Ascending aorta (tissue), 2 donors: ENCODE measurements at regions not wholly inside any gene's neighbourhood (a gene's known extent, or its start where the extent isn't known, plus 50 kb on each side); places are given as distances from the start of the nearest gene placed in this dataset.

Experiments
- DNase-seq, 2 donors: peaks; one replicate each; pipeline ENCODE4 v3.0.0-alpha.2; 2019; ENCODE audit warnings: low spot score in 2 of 2
- H3K27ac ChIP-seq, 2 donors: fragments of 200-600 bp; sonication (generic); one replicate each; pipeline ENCODE4 v1.5.1; 2016 to 2017; ENCODE audit warnings: mild to moderate bottlenecking in 1 of 2
- H3K27me3 ChIP-seq: fragments of 200-600 bp; sonication (generic); one replicate; pipeline ENCODE4 v1.5.1; 2017
- H3K36me3 ChIP-seq, 2 donors: fragments of 200-600 bp; sonication (generic); one replicate each; pipeline ENCODE4 v1.5.1; 2016
- H3K4me1 ChIP-seq, 2 donors: fragments of 200-600 bp; sonication (generic); one replicate each; pipeline ENCODE4 v1.5.1; 2016 to 2017; ENCODE audit warnings: mild to moderate bottlenecking in 1 of 2
- H3K4me3 ChIP-seq, 2 donors: fragments of 200-600 bp; sonication (generic); one replicate each; pipeline ENCODE4 v1.5.1; 2016 to 2017; ENCODE audit warnings: mild to moderate bottlenecking in 1 of 2
- H3K9me3 ChIP-seq, 2 donors: fragments of 200-600 bp; sonication (generic); one replicate each; pipeline ENCODE4 v1.5.1; 2016
- intact Hi-C: fragments of 100-400 bp; cut with DNase I; formaldehyde crosslinking; loops from one replicate; pipeline ENCODE4 v1.15.1; 2023
- TF ChIP-seq, protein P1 (sequence below), 3 experiments: fragments of 200-600 bp in 2 of 3; fragments of 450-650 bp in 1 of 3; sonication (generic) in 2 of 3; IDR thresholded peaks; one replicate each; pipeline ENCODE4 v1.5.1; 2016 to 2019; ENCODE audit warnings: antibody characterized with exemption in 3 of 3, mild to moderate bottlenecking in 1 of 3, moderate library complexity in 1 of 3

DNA sequence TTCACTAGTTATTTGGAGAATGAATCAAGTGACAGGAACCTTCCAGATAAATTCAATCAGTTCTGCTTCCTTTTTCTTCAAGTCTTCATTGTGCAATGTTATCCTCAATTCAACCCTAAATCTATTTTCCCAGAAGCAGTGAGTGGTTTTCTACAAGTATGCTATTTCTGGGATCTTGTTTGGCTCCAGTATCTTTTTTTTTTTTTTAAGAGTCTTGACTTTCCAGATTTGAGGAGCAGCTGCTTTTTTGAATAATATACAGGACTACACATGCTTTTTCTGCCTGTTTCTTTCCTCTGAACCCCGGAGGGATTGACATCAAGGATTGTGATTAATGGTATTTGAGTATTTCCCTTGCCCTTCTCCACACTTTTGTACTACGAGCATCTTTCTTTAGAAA lies 339.2 kb upstream of the JAG1 start:
- no peaks in the 10 kb centered on the region for H3K9me3 ChIP-seq
- TF ChIP-seq, protein P1, sequence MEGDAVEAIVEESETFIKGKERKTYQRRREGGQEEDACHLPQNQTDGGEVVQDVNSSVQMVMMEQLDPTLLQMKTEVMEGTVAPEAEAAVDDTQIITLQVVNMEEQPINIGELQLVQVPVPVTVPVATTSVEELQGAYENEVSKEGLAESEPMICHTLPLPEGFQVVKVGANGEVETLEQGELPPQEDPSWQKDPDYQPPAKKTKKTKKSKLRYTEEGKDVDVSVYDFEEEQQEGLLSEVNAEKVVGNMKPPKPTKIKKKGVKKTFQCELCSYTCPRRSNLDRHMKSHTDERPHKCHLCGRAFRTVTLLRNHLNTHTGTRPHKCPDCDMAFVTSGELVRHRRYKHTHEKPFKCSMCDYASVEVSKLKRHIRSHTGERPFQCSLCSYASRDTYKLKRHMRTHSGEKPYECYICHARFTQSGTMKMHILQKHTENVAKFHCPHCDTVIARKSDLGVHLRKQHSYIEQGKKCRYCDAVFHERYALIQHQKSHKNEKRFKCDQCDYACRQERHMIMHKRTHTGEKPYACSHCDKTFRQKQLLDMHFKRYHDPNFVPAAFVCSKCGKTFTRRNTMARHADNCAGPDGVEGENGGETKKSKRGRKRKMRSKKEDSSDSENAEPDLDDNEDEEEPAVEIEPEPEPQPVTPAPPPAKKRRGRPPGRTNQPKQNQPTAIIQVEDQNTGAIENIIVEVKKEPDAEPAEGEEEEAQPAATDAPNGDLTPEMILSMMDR (IDR thresholded peaks at IDR 0.05), result no peak
- intact Hi-C loops, result loop anchor here (5.0 to 10.0 kb wide), 3 partner anchors 62 to 458 kb away; partner anchors contain the start of gene JAG1
- H3K27ac ChIP-seq, result peak overlapping the region in 1 of 2 donors; percentile 37
- H3K27me3 ChIP-seq, result no peaks in the 10 kb centered on the region
- peaks cover 0 to 7% of the 10 kb centered on the region in 2 donors for H3K4me1 ChIP-seq
- no peak overlapping the region for H3K4me3 ChIP-seq
- no peaks in the 10 kb centered on the region for H3K36me3 ChIP-seq
- no peak for DNase-seq

DNA sequence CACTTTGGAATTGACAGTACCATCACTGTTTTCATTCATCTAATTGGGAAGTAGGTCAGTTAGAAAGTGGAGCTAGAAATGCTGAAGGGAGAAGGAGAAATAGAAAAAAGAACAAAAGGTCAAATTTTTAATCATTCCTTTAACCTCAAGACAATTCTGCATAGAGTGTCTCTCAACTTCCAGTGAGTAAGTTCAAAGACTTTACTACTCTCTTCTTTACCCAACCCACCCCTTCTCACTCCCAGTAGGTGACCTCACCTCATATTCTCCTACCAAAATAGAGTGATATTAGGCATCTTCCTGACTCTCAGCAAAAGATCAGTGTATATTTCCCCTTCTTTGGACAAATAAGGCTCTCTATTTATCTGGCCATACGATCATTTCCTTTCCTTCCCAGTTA lies 340.0 kb upstream of the JAG1 start:
- Histone ChIP-seq H3K9me3 (no peaks in the 10 kb centered on the region), H3K4me3 (no peak overlapping the region), H3K36me3 (no peaks in the 10 kb centered on the region), H3K27ac (no peak overlapping the region), H3K4me1 (peaks cover 0 to 7% of the 10 kb centered on the region in 2 donors), H3K27me3 (no peaks in the 10 kb centered on the region)
- TF ChIP-seq, protein P1 (IDR thresholded peaks at IDR 0.05), result no peak
- intact Hi-C loops, result loop anchor here (5.0 to 10.0 kb wide), 3 partner anchors 61 to 459 kb away; partner anchors contain the start of gene JAG1
- no peak for DNase-seq

DNA sequence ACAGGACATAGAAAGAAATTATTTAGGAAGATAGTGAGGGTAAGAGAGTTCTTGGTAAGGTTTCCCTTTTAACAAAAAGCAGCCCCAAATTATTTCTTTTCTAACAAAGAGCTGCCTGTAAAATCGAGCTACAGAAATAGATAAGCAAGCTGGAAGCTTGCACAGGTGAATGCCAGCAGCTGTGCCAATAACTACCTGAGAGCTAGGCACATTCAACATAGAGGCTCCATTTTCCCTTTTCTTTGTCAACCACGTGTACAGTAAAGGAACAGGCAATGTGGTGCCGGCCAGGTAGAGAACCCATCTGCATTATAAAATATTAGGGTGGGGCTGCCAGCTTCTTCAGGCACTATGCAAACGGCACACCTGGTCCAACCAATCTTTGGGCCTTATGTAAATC lies 341.6 kb upstream of the JAG1 start:
- TF ChIP-seq, protein P1 (IDR thresholded peaks at IDR 0.05), result no peak
- H3K4me3 ChIP-seq, result no peak overlapping the region
- H3K36me3 ChIP-seq, result no peaks in the 10 kb centered on the region
- intact Hi-C loops, result loop anchor here (10.0 kb wide), 2 partner anchors 59 to 461 kb away; no protein-coding TSS in a partner anchor
- H3K27me3 ChIP-seq, result no peaks in the 10 kb centered on the region
- peaks cover 0 to 7% of the 10 kb centered on the region in 2 donors for H3K4me1 ChIP-seq
- no peaks in the 10 kb centered on the region for H3K9me3 ChIP-seq
- no peak for DNase-seq
- no peak overlapping the region for H3K27ac ChIP-seq

DNA sequence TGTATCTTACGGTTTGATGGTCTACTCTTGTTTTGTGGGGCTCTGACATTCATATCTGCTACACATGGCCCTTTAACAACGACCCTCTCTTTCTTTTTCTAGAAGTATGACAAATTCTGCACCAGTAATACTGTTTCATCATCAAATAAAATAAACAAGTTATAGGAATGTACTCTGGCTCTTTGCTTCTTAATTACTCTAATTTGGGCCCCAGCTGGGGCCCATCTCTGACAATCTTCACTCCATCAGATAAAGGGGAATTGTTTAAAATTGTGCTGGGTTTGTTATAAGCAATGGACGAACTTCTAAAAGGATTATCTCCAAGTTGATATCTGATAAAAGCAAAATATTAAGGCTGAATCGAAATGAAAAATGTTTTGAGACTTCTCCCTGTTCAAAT lies 343.6 kb upstream of the JAG1 start:
- peaks cover 0 to 5% of the 10 kb centered on the region in 2 donors for H3K4me1 ChIP-seq
- no peaks in the 10 kb centered on the region for H3K27me3 ChIP-seq
- TF ChIP-seq, protein P1 (IDR thresholded peaks at IDR 0.05), result no peak
- H3K27ac ChIP-seq, result no peak overlapping the region
- H3K36me3 ChIP-seq, result no peaks in the 10 kb centered on the region
- H3K9me3 ChIP-seq, result no peaks in the 10 kb centered on the region
- H3K4me3 ChIP-seq, result no peak overlapping the region
- DNase-seq, result no peak
- intact Hi-C loops, result loop anchor here (10.0 kb wide), 2 partner anchors 57 to 463 kb away; no protein-coding TSS in a partner anchor

DNA sequence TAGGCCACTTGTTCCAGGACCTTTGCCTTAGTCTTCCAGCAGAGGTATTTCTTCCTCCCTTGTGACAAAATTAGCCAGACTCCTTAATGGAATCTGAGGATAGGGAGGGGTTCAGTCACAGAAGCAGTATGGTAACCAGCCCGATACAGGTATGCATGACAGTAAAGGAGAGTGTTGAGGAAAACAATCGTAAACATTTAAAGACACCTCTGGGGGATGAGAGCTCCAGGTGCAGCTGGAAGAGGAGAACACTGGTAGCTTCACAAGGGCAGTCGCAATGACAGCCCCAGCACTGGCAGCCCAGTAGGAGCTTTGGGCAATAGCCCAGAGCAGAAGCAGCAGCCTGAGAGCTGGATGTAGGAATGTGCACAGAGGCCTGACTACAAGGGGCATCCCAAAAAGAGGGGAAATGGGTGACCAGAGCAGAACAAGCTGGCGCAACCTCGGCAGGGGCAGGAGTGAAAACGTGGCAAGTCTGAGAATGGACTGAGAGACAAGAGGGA lies 344.9 kb upstream of the JAG1 start:
- H3K27ac ChIP-seq, result no peak overlapping the region
- no peaks in the 10 kb centered on the region for H3K36me3 ChIP-seq
- DNase-seq, result no peak
- no peaks in the 10 kb centered on the region for H3K27me3 ChIP-seq
- H3K4me1 ChIP-seq, result no peaks in the 10 kb centered on the region
- no peak overlapping the region for H3K4me3 ChIP-seq
- intact Hi-C loops, result loop anchor here (10.0 kb wide), 2 partner anchors 56 to 464 kb away; no protein-coding TSS in a partner anchor
- TF ChIP-seq, protein P1 (IDR thresholded peaks at IDR 0.05), result no peak
- H3K9me3 ChIP-seq, result no peaks in the 10 kb centered on the region
